IMR-90 (cell line): ENCODE measurements at regions not wholly inside any gene's neighbourhood (a gene's known extent, or its start where the extent isn't known, plus 50 kb on each side); places are given as distances from the start of the nearest gene placed in this dataset.

Experiments used
- ATAC-seq: fragments of 200-7000 bp; cut with Tn5 transposase; 2 replicates; pipeline ENCODE4 v1.9.1; 2020; ENCODE audit warnings: low read depth, mild to moderate bottlenecking, moderate library complexity
- BruUV-seq: library from RNA; stranded (reverse); fragments of 400-500 nt; replicated peaks from 2 replicates; lab custom pipeline; 2021; lab: Mats Ljungman, UMichigan
- CTCF ChIA-PET: fragments of 300-600 bp; formaldehyde crosslinking; extraction: SDS; loops from one replicate; lab custom pipeline; 2021; ENCODE audit warnings: antibody characterized with exemption; lab: Yijun Ruan, JAX
- POLR2A ChIA-PET: fragments of 300-600 bp; sonication (Branson Sonifier 250); formaldehyde crosslinking; loops from one replicate; lab custom pipeline; 2022; ENCODE audit warnings: antibody characterized with exemption; ENCODE audit not compliant: unreplicated experiment; lab: Charles Lee
- DNase-seq: peaks from one replicate; pipeline ENCODE4 v3.0.0; 2013
- H2AFZ ChIP-seq: replicated peaks from 2 replicates; pipeline ENCODE3; 2013; ENCODE audit warnings: low read length, mild to moderate bottlenecking; ENCODE audit not compliant: poor library complexity
- H2AK5ac ChIP-seq: 2 replicates; pipeline ENCODE4 v1.6.1; 2013; ENCODE audit warnings: low read depth, low read length, inconsistent platforms
- H2AK9ac ChIP-seq: replicated peaks from 2 replicates; pipeline ENCODE3; 2013; ENCODE audit warnings: mild to moderate bottlenecking, low read depth, low read length, moderate library complexity; ENCODE audit not compliant: poor library complexity
- H2BK120ac ChIP-seq: 2 replicates; pipeline ENCODE4 v1.6.1; 2013; ENCODE audit warnings: low read depth, low read length, inconsistent platforms
- H2BK15ac ChIP-seq: 3 replicates; pipeline ENCODE4 v1.6.1; 2013; ENCODE audit warnings: low read depth, low read length, inconsistent platforms
- H2BK20ac ChIP-seq: 2 replicates; pipeline ENCODE4 v1.6.1; 2013; ENCODE audit warnings: low read depth, mild to moderate bottlenecking, inconsistent platforms, low read length, moderate library complexity
- H2BK5ac ChIP-seq: 2 replicates; pipeline ENCODE4 v1.6.1; 2013; ENCODE audit warnings: mild to moderate bottlenecking, low read depth, low read length, inconsistent platforms; ENCODE audit not compliant: poor library complexity, severe bottlenecking
- H3K14ac ChIP-seq: replicated peaks from 2 replicates; pipeline ENCODE4 v1.6.1; 2013; ENCODE audit warnings: low read depth, low read length, inconsistent platforms
- H3K18ac ChIP-seq: 2 replicates; pipeline ENCODE4 v1.6.1; 2013; ENCODE audit warnings: low read depth, low read length, control low read depth
- H3K23ac ChIP-seq: 2 replicates; pipeline ENCODE4 v1.6.1; 2013; ENCODE audit warnings: low read depth, low read length, inconsistent platforms
- H3K27ac ChIP-seq: 2 replicates; pipeline ENCODE4 v1.5.1; 2013; ENCODE audit warnings: mild to moderate bottlenecking, control low read depth, low read length; ENCODE audit not compliant: insufficient read depth
- H3K27me3 ChIP-seq: 2 replicates; pipeline ENCODE4 v1.6.1; 2013; ENCODE audit warnings: low read length; ENCODE audit not compliant: control insufficient read depth, insufficient read depth
- H3K36me3 ChIP-seq: 2 replicates; pipeline ENCODE4 v1.6.1; 2013; ENCODE audit warnings: low read length, mixed read lengths; ENCODE audit not compliant: control insufficient read depth, insufficient read depth
- H3K4ac ChIP-seq: 2 replicates; pipeline ENCODE4 v1.6.1; 2013; ENCODE audit warnings: low read depth, low read length, inconsistent platforms
- H3K4me1 ChIP-seq: 2 replicates; pipeline ENCODE4 v1.6.1; 2013; ENCODE audit warnings: low read length, mixed read lengths; ENCODE audit not compliant: control insufficient read depth, insufficient read depth
- H3K4me2 ChIP-seq: 2 replicates; pipeline ENCODE4 v1.6.1; 2013; ENCODE audit warnings: low read depth, mild to moderate bottlenecking, control low read depth, low read length, moderate library complexity
- H3K4me3 ChIP-seq: 2 replicates; pipeline ENCODE4 v1.5.1; 2013; ENCODE audit warnings: low read depth, mild to moderate bottlenecking, control low read depth, low read length, moderate library complexity; ENCODE audit not compliant: insufficient read depth
- H3K56ac ChIP-seq: 2 replicates; pipeline ENCODE4 v1.6.1; 2013; ENCODE audit warnings: low read length, inconsistent platforms; ENCODE audit not compliant: insufficient read depth; ENCODE audit errors: extremely low read depth
- H3K79me1 ChIP-seq, 2 experiments: 2 replicates each; pipeline ENCODE4 v1.6.1; 2013; ENCODE audit warnings: low read length in 2 of 2, inconsistent platforms in 1 of 2, low read depth in 1 of 2
- H3K9ac ChIP-seq: 2 replicates; pipeline ENCODE4 v1.6.1; 2013; ENCODE audit warnings: low read depth, low read length, control low read depth
- H3K9me1 ChIP-seq: 2 replicates; pipeline ENCODE4 v1.6.1; 2013; ENCODE audit warnings: low read length, inconsistent platforms; ENCODE audit not compliant: insufficient read depth
- H3K9me3 ChIP-seq: 2 replicates; pipeline ENCODE4 v1.6.1; 2013; ENCODE audit warnings: low read length; ENCODE audit not compliant: control insufficient read depth, insufficient read depth
- H4K20me1 ChIP-seq: 2 replicates; pipeline ENCODE4 v1.6.1; 2013; ENCODE audit warnings: low read length, inconsistent platforms; ENCODE audit not compliant: insufficient read depth
- H4K5ac ChIP-seq: 2 replicates; pipeline ENCODE4 v1.6.1; 2013; ENCODE audit warnings: mild to moderate bottlenecking, low read depth, low read length, control low read depth
- H4K8ac ChIP-seq, 2 experiments: 2 replicates each; pipeline ENCODE4 v1.6.1; 2013; ENCODE audit warnings: low read depth in 2 of 2, low read length in 2 of 2, control low read depth in 1 of 2, inconsistent platforms in 1 of 2
- H4K91ac ChIP-seq: 2 replicates; pipeline ENCODE4 v1.6.1; 2013; ENCODE audit warnings: low read depth, low read length, inconsistent platforms; ENCODE audit not compliant: insufficient read depth
- BHLHE40 ChIP-seq: fragments of 150-350 bp; IDR thresholded peaks from 2 replicates; pipeline ENCODE4 v1.6.1; 2016; ENCODE audit warnings: mild to moderate bottlenecking, low read depth, low read length
- CEBPB ChIP-seq: IDR thresholded peaks from 2 replicates; pipeline ENCODE4 v1.6.1; 2012; ENCODE audit warnings: low read depth, low read length, improper control_type of control experiment
- CHD1 ChIP-seq: IDR thresholded peaks from 2 replicates; pipeline ENCODE4 v1.6.1; 2012; ENCODE audit warnings: low read depth, low read length, improper control_type of control experiment
- CTCF ChIP-seq: conservative IDR thresholded peaks from 2 replicates; pipeline ENCODE4 v1.5.1; 2012; ENCODE audit warnings: mild to moderate bottlenecking, low read depth, low read length, improper control_type of control experiment
- ELK1 ChIP-seq: fragments of 150-350 bp; IDR thresholded peaks from 2 replicates; pipeline ENCODE4 v1.6.1; 2016; ENCODE audit warnings: low read depth, mild to moderate bottlenecking, low read length, moderate library complexity, borderline replicate concordance
- FOS ChIP-seq: fragments of 150-350 bp; IDR thresholded peaks from 2 replicates; pipeline ENCODE4 v1.6.1; 2016; ENCODE audit warnings: low read depth, low read length
- MAFK ChIP-seq: IDR thresholded peaks from 2 replicates; pipeline ENCODE4 v1.6.1; 2012; ENCODE audit warnings: low read depth, low read length, improper control_type of control experiment
- MAZ ChIP-seq: IDR thresholded peaks from 2 replicates; pipeline ENCODE4 v1.6.1; 2012; ENCODE audit warnings: low read depth, mild to moderate bottlenecking, low read length, improper control_type of control experiment, moderate library complexity, borderline replicate concordance
- MXI1 ChIP-seq: IDR thresholded peaks from 2 replicates; pipeline ENCODE4 v1.6.1; 2012; ENCODE audit warnings: low read depth, mild to moderate bottlenecking, low read length, moderate library complexity, borderline replicate concordance
- NFE2L2 ChIP-seq: fragments of 150-350 bp; IDR thresholded peaks from 2 replicates; pipeline ENCODE4 v1.6.1; 2016; ENCODE audit warnings: low read depth, mild to moderate bottlenecking, low read length
- RAD21 ChIP-seq: IDR thresholded peaks from 2 replicates; pipeline ENCODE4 v1.6.1; 2012; ENCODE audit warnings: low read length, improper control_type of control experiment
- RCOR1 ChIP-seq: IDR thresholded peaks from 2 replicates; pipeline ENCODE4 v1.6.1; 2012; ENCODE audit warnings: mild to moderate bottlenecking, low read length, improper control_type of control experiment; ENCODE audit not compliant: insufficient replicate concordance
- RFX5 ChIP-seq: IDR thresholded peaks from 2 replicates; pipeline ENCODE4 v1.8.0; 2012; ENCODE audit warnings: low read depth, mild to moderate bottlenecking, low read length, moderate library complexity
- SMC3 ChIP-seq: fragments of 150-350 bp; IDR thresholded peaks from 2 replicates; pipeline ENCODE4 v1.6.1; 2016; ENCODE audit warnings: low read depth, mild to moderate bottlenecking, antibody characterized with exemption, low read length, moderate library complexity
- USF2 ChIP-seq: fragments of 150-350 bp; IDR thresholded peaks from 2 replicates; pipeline ENCODE4 v1.6.1; 2017; ENCODE audit warnings: mild to moderate bottlenecking, antibody characterized with exemption, low read length, low read depth
- WGBS, 2 experiments: methylation state at CpG; one replicate each; pipeline versions ENCODE4 v1.1.5 to v1.1.7; 2013; ENCODE audit warnings: missing lambda C conversion rate in 2 of 2; ENCODE audit not compliant: insufficient read length in 1 of 2; ENCODE audit errors: extremely low coverage in 2 of 2; 5-methylcytosine and 5-hydroxymethylcytosine counted together
- dilution Hi-C: fragments of 300-500 bp; cut with HindIII; formaldehyde crosslinking; loops from one replicate; pipeline ENCODE4 v1.14.3; 2018; ENCODE audit warnings: low sequenced_read_pairs; ENCODE audit not compliant: unreplicated experiment
- in situ Hi-C: fragments of 300-500 bp; cut with MboI; formaldehyde crosslinking; loops from 3 replicates; pipeline ENCODE4 v1.14.3; 2019; ENCODE audit warnings: low sequenced_read_pairs, inconsistent platforms, mixed read lengths
- intact Hi-C: fragments of 100-400 bp; cut with micrococcal nuclease; formaldehyde crosslinking; loops from 2 replicates; pipeline ENCODE4 v1.10.0; 2022

- Histone ChIP-seq H2AK5ac (no peak overlapping the region), H3K79me1 (no peaks in the 10 kb centered on the region), H3K14ac (no peak overlapping the region), H2BK15ac (no peak overlapping the region), H3K27me3 (peaks cover 2% of the 10 kb centered on the region), H3K36me3 (no peaks in the 10 kb centered on the region), H3K27ac (no peak overlapping the region), H3K9me3 (no peaks in the 10 kb centered on the region), H4K20me1 (no peaks in the 10 kb centered on the region), H2BK120ac (no peak overlapping the region), H3K4me1 (no peaks in the 10 kb centered on the region), H3K18ac (no peak overlapping the region), H3K23ac (no peak overlapping the region), H3K4me2 (no peak overlapping the region), H2BK20ac (no peak overlapping the region), H3K56ac (no peak overlapping the region), H4K5ac (no peak overlapping the region), H3K9ac (no peak overlapping the region), H2AFZ (no peak overlapping the region), H3K4ac (no peak overlapping the region), H3K9me1 (no peaks in the 10 kb centered on the region; the same call in 1 of the 2 replicates), H2AK9ac (no peak overlapping the region), H4K8ac (no peak overlapping the region), H2BK5ac (no peak overlapping the region), H4K91ac (no peak overlapping the region), H3K4me3 (no peak overlapping the region)
- ATAC-seq (no peak), DNase-seq (peak; percentile 33)
- no TSS peak for BruUV-seq
- WGBS, 2 experiments, result 89% methylated on average over 7 of the region's 10 CpGs; no CpG with 5 or more reads in 1 of the 2 experiments
- POLR2A ChIA-PET, result no interaction called here
- no peak for TF ChIP-seq RAD21
- no peak for TF ChIP-seq CEBPB
- TF ChIP-seq NFE2L2, result no peak
- no peak for TF ChIP-seq USF2
- no peak for TF ChIP-seq ELK1
- TF ChIP-seq SMC3, result no peak
- no peak for TF ChIP-seq MAZ
- TF ChIP-seq MAFK, result no peak
- TF ChIP-seq RFX5, result no peak
- TF ChIP-seq FOS, result no peak
- TF ChIP-seq CTCF, result no peak
- TF ChIP-seq CHD1, result no peak
- TF ChIP-seq BHLHE40, result no peak
- no peak for TF ChIP-seq MXI1
- TF ChIP-seq RCOR1, result no peak
- intact Hi-C loops (no loop called here), in situ Hi-C loops (no loop called here), dilution Hi-C loops (no loop called here)
- CTCF ChIA-PET, result no interaction called here
Observed at GRCh38 chr1:55353707-55354620, 138.8 kb upstream of the USP24 start.
